OCI-LY3 (cell line): ENCODE measurements at regions not wholly inside any gene's neighbourhood (a gene's known extent, or its start where the extent isn't known, plus 50 kb on each side); places are given as distances from the start of the nearest gene placed in this dataset.

ENCODE experiments used
- H2AFZ ChIP-seq: fragments of 200-600, 300-600 bp; shearing (Covaris generic); 2 replicates; pipeline ENCODE4 v1.6.0; 2014; ENCODE audit warnings: antibody characterized with exemption, low read depth, low read length
- H3K27ac ChIP-seq: fragments of 200-600, 300-600 bp; sonication (generic); 2 replicates; pipeline ENCODE4 v1.5.1; 2014; ENCODE audit warnings: mild to moderate bottlenecking, low read length, moderate library complexity, mixed read lengths
- H3K27me3 ChIP-seq: fragments of 200-600, 300-600 bp; sonication (generic); 2 replicates; pipeline ENCODE4 v1.6.1; 2014; ENCODE audit warnings: low read depth, low read length, mixed read lengths
- H3K36me3 ChIP-seq: fragments of 200-600, 300-600 bp; sonication (generic); replicated peaks from 2 replicates; pipeline ENCODE3; 2014; ENCODE audit warnings: low read depth, low read length, mixed read lengths
- H3K4me1 ChIP-seq: fragments of 300-600, 200-600 bp; sonication (generic); 2 replicates; pipeline ENCODE4 v1.6.1; 2014; ENCODE audit warnings: low read length, mixed read lengths
- H3K4me2 ChIP-seq: fragments of 200-600, 300-600 bp; sonication (generic); 2 replicates; pipeline ENCODE4 v1.6.1; 2014; ENCODE audit warnings: low read length, mixed read lengths
- H3K4me3 ChIP-seq: fragments of 300-600, 200-600 bp; sonication (generic); 2 replicates; pipeline ENCODE4 v1.5.1; 2014; ENCODE audit warnings: antibody characterized with exemption, mild to moderate bottlenecking, low read length, moderate library complexity
- H3K79me2 ChIP-seq: fragments of 300-600, 200-600 bp; shearing (Covaris generic); 2 replicates; pipeline ENCODE4 v1.6.1; 2014; ENCODE audit warnings: mild to moderate bottlenecking, low read length, mixed read lengths
- H3K9ac ChIP-seq: fragments of 300-600, 200-600 bp; shearing (Covaris generic); 2 replicates; pipeline ENCODE4 v1.6.0; 2014; ENCODE audit warnings: mild to moderate bottlenecking, low read length, moderate library complexity
- H3K9me3 ChIP-seq: fragments of 200-600, 300-600 bp; shearing (Covaris generic); 2 replicates; pipeline ENCODE4 v1.6.1; 2014; ENCODE audit warnings: low read length, mixed read lengths; ENCODE audit not compliant: insufficient read depth
- H4K20me1 ChIP-seq: fragments of 200-600, 300-600 bp; sonication (generic); 2 replicates; pipeline ENCODE4 v1.6.1; 2016; ENCODE audit warnings: low read length, mixed read lengths; ENCODE audit not compliant: insufficient read depth
- CTCF ChIP-seq: fragments of 200-600, 300-600 bp; sonication (generic); IDR thresholded peaks from 2 replicates; pipeline ENCODE4 v1.5.1; 2014; ENCODE audit warnings: antibody characterized with exemption, low read length, low read depth
- EZH2phosphoT487 ChIP-seq: fragments of 200-600 bp; shearing (Covaris generic); IDR thresholded peaks from 2 replicates; pipeline ENCODE4 v1.6.1; 2018; ENCODE audit warnings: antibody characterized with exemption, mixed run types, low read depth

GRCh38 chr12:86837246-86837645 lies 581.1 kb upstream of the MGAT4C start:
- Histone ChIP-seq H3K4me3 (no peak overlapping the region), H4K20me1 (no peaks in the 10 kb centered on the region), H3K4me2 (no peak overlapping the region), H3K36me3 (no peaks in the 10 kb centered on the region), H3K9me3 (no peaks in the 10 kb centered on the region), H3K27ac (no peak overlapping the region), H3K79me2 (no peaks in the 10 kb centered on the region), H3K4me1 (no peaks in the 10 kb centered on the region), H3K27me3 (no peaks in the 10 kb centered on the region), H3K9ac (no peak overlapping the region), H2AFZ (no peak overlapping the region)
- TF ChIP-seq CTCF = no peak
- no peak for TF ChIP-seq EZH2phosphoT487

GRCh38 chr12:86834217-86834616 lies 578.0 kb upstream of the MGAT4C start:
- Histone ChIP-seq H3K4me1 (no peaks in the 10 kb centered on the region), H3K9ac (no peak overlapping the region), H3K36me3 (no peaks in the 10 kb centered on the region), H3K4me2 (no peak overlapping the region), H3K9me3 (no peaks in the 10 kb centered on the region), H3K79me2 (no peaks in the 10 kb centered on the region), H4K20me1 (no peaks in the 10 kb centered on the region), H3K27ac (no peak overlapping the region), H3K27me3 (no peaks in the 10 kb centered on the region), H3K4me3 (no peak overlapping the region), H2AFZ (no peak overlapping the region)
- TF ChIP-seq CTCF (no peak), EZH2phosphoT487 (no peak)

GRCh38 chr12:86827409-86827808 lies 571.2 kb upstream of the MGAT4C start:
- Histone ChIP-seq H2AFZ (no peak overlapping the region), H3K36me3 (no peaks in the 10 kb centered on the region), H3K4me3 (no peak overlapping the region), H4K20me1 (no peaks in the 10 kb centered on the region), H3K4me2 (no peak overlapping the region), H3K79me2 (no peaks in the 10 kb centered on the region), H3K9me3 (no peaks in the 10 kb centered on the region), H3K27ac (no peak overlapping the region), H3K4me1 (no peaks in the 10 kb centered on the region), H3K27me3 (no peaks in the 10 kb centered on the region), H3K9ac (no peak overlapping the region)
- TF ChIP-seq EZH2phosphoT487 (no peak), CTCF (no peak)

GRCh38 chr12:86826051-86826450 lies 569.9 kb upstream of the MGAT4C start:
- H3K9ac ChIP-seq = no peak overlapping the region
- no peaks in the 10 kb centered on the region for H4K20me1 ChIP-seq
- no peaks in the 10 kb centered on the region for H3K4me1 ChIP-seq
- no peak for TF ChIP-seq EZH2phosphoT487
- no peak for TF ChIP-seq CTCF
- H3K4me3 ChIP-seq = no peak overlapping the region
- H3K27ac ChIP-seq = no peak overlapping the region
- no peak overlapping the region for H3K4me2 ChIP-seq
- no peaks in the 10 kb centered on the region for H3K27me3 ChIP-seq
- H2AFZ ChIP-seq = no peak overlapping the region
- no peaks in the 10 kb centered on the region for H3K9me3 ChIP-seq
- H3K79me2 ChIP-seq = no peaks in the 10 kb centered on the region
- no peaks in the 10 kb centered on the region for H3K36me3 ChIP-seq
